LNCAP (cell line): ENCODE measurements at regions not wholly inside any gene's neighbourhood (a gene's known extent, or its start where the extent isn't known, plus 50 kb on each side); places are given as distances from the start of the nearest gene placed in this dataset.

ENCODE experiments used
- TF ChIP-seq, protein P1 (sequence below): fragments of 450-650 bp; IDR thresholded peaks from 2 replicates; pipeline ENCODE4 v1.5.1; 2017; ENCODE audit warnings: mild to moderate bottlenecking

DNA sequence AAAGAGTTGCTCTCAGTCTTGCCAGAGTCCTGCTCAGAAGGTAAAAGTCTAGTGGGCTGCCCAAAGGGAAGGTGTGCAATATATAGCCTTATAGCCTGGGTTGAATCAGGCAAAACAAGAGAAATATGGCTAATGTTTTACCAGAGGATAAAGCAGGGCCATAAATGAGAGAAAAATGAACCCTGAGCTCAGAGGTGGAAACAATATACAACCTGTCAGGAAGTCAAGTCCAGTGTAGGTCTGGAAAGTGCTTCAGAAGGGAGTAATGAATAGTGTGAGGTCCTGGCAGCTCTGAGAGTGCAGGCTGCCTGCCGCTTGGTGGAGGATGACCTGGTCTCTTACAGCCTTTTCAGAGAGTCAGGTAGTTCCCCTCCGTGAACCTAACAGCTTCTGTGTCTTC, 177.8 kb upstream of the TNC start:
- TF ChIP-seq, protein P1, sequence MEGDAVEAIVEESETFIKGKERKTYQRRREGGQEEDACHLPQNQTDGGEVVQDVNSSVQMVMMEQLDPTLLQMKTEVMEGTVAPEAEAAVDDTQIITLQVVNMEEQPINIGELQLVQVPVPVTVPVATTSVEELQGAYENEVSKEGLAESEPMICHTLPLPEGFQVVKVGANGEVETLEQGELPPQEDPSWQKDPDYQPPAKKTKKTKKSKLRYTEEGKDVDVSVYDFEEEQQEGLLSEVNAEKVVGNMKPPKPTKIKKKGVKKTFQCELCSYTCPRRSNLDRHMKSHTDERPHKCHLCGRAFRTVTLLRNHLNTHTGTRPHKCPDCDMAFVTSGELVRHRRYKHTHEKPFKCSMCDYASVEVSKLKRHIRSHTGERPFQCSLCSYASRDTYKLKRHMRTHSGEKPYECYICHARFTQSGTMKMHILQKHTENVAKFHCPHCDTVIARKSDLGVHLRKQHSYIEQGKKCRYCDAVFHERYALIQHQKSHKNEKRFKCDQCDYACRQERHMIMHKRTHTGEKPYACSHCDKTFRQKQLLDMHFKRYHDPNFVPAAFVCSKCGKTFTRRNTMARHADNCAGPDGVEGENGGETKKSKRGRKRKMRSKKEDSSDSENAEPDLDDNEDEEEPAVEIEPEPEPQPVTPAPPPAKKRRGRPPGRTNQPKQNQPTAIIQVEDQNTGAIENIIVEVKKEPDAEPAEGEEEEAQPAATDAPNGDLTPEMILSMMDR = no peak

DNA sequence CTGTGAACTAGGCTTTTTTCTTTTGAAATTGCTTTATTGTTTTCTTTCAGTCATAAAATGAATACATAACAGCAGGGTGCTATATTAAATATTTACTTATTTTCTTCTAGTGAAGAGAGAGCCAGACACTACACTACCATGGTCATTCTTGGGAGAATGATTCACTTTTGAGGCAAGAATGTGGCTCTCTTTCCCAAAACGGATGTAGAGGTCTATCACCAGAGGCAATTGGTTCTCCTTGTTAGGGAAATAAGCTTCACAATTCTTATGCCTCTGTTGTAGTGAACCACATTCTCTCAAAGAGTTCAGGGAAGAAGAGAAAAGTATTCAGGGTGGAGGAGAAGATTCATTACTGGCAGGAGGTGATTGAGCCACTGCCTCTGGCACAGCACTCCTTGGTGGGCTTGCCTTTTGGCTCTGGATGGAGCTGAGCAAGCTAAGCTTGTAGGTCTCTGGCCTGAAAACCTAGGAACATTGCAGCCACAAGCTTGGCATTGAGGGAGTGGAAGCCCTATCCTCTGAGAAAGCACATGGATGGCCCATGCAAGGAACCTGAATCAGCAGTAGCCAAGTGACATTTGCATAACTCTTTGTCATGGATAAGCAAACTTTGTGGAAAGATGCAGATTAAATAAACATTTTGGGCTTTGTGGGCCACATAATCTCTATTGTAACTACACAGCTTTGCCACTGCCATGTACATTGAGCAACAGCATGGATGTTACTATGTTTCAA, 179.0 kb upstream of the TNC start:
- TF ChIP-seq, protein P1 = no peak

DNA sequence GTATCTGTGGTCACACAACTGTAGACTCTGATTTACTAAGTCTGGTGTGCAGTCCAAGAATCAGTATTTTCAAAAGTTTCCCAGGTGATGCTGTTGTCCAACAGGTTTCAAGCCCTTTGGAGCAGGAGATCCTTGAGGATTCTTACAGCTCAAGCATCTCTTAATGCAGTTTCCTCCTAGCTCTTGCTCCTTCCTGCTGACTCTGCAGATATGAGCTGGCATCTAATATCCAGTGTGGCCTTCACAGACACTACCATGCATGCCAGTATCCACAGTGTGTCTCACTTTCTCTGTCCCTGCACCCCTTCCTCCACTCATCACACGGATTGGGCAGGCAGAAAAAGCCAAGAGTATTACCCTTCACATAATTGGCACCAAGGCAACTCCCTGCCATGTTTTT, 182.2 kb upstream of the TNC start:
- TF ChIP-seq, protein P1 = no peak

DNA sequence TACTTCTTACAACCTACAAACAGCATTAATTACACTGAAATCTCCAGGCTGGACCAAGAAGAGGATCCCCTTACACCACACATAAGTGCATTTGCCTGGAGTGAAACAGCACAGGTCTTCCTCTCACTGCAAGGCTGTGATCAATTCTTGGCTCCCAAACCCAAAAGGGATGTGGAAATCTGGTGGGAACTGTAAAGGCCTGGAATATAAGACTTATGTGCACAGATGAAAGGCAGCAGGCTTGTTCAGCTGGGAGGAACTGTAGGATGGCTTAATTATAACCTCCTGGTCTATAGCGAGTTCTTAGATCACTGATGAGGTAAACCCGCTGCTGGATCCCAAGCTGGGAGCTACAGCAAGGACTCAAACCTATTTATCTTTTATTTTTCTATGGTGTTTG, 182.9 kb upstream of the TNC start:
- TF ChIP-seq, protein P1 = no peak

DNA sequence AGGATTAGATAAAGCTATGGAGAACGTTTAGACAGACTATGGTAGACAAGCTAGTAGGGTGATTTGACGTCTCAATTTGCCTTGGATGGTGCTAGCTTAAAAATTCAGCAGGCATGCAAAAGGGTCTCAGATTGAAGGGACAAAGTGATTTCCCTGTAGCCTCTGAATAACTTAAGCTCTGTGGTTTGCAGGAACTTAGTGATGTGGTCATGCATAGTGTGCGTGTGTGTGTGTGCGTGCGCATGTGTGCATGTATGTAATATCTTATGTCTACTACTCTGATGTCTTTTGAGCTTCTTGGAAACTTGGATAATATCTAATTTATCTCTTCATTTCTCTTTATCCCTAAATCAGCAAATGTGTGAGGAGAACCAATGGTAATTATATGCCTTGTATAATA, 183.6 kb upstream of the TNC start:
- TF ChIP-seq, protein P1 = no peak

DNA sequence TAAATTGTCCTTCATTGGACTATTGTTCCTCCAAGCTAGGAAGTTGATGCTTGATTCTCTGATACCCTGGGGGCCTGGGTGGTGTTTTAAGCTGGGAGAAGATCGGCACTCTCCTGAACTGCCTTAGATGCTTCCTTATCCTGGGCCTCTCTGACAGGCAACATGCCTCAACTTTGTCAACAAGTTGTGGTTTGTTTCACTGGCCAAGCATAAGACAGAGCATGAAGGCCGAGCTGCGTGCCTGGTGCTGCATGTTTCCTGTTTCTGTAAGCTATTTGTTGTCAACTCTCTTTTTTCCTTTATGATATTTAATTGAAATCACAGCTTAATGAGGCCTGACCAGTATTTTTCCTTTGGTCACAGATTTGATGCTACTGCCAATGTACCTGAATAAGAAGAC, 187.6 kb upstream of the TNC start:
- TF ChIP-seq, protein P1 = no peak

DNA sequence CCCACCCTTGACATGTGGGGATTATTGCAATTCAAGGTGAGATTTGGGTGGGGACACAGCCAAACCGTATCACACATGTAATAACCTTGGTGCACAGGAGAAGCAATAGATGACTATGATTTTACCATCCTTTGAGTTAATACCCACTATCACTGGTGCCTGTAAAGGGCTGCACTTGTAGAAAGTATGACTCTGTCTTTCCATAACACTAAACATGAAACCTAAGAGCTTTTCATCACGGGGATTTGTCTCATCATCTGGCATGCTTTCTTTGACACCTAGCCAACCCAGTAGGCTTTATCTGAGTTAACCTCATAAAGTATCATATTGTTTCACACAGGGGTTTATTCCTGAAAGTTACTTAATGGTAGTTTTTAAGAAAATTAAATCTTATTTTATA, 188.9 kb upstream of the TNC start:
- TF ChIP-seq, protein P1 = no peak

DNA sequence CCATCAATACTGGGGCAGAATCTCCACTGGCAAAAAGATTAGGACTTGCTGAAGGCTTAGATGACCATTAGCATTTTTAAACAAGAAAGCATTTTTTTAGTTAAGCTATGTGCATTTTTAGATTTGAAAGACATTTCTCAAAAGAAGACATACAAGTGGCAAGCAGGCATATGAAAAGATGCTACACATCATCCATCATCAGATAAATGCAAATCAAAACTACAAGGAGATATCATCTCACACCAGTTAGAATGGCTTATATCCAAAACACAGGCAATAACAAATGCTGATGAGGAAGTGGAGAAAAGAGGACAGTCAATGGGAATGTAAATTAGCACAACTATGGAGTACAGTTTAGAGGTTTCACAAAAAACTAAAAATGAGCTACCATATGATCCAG, 195.6 kb upstream of the TNC start:
- TF ChIP-seq, protein P1 = no peak
